Karpas-422 (cell line): ENCODE measurements at regions not wholly inside any gene's neighbourhood (a gene's known extent, or its start where the extent isn't known, plus 50 kb on each side); places are given as distances from the start of the nearest gene placed in this dataset.
"Not testable (repeated sequence)": the region's sequence is repeated elsewhere in the genome, so short reads cannot be mapped to it uniquely, and the experiment has no call there.

ENCODE experiments used
- DNase-seq: peaks from one replicate; pipeline ENCODE4 v3.0.0-alpha.2; 2015
- H2AFZ ChIP-seq: fragments of 200-600 bp; sonication (generic); 2 replicates; pipeline ENCODE4 v1.6.1; 2014; ENCODE audit warnings: antibody characterized with exemption, low read length, mixed read lengths
- H3K27ac ChIP-seq: fragments of 200-600 bp; sonication (generic); 2 replicates; pipeline ENCODE4 v1.5.1; 2014; ENCODE audit warnings: mild to moderate bottlenecking, low read length, moderate library complexity
- H3K27me3 ChIP-seq: fragments of 200-600 bp; sonication (generic); 2 replicates; pipeline ENCODE4 v1.6.1; 2014; ENCODE audit warnings: low read length, mixed read lengths
- H3K36me3 ChIP-seq: fragments of 200-600 bp; sonication (generic); 2 replicates; pipeline ENCODE4 v1.6.1; 2014; ENCODE audit warnings: low read length, mixed read lengths; ENCODE audit not compliant: insufficient read depth
- H3K4me1 ChIP-seq: fragments of 200-600 bp; sonication (generic); 2 replicates; pipeline ENCODE4 v1.6.1; 2014; ENCODE audit warnings: mild to moderate bottlenecking, low read length, mixed read lengths
- H3K4me2 ChIP-seq: fragments of 200-600 bp; sonication (generic); 2 replicates; pipeline ENCODE4 v1.6.1; 2014; ENCODE audit warnings: low read length, low read depth, mild to moderate bottlenecking; ENCODE audit not compliant: poor library complexity, severe bottlenecking
- H3K4me3 ChIP-seq: fragments of 200-600 bp; sonication (generic); 2 replicates; pipeline ENCODE4 v1.5.1; 2014; ENCODE audit warnings: mild to moderate bottlenecking, antibody characterized with exemption, low read length, mixed read lengths
- H3K79me2 ChIP-seq: fragments of 200-600 bp; sonication (generic); 2 replicates; pipeline ENCODE4 v1.6.1; 2014; ENCODE audit warnings: mild to moderate bottlenecking, low read length, mixed read lengths
- H3K9ac ChIP-seq: fragments of 200-600 bp; sonication (generic); 2 replicates; pipeline ENCODE4 v1.6.0; 2014; ENCODE audit warnings: low read length
- H3K9me2 ChIP-seq: fragments of 200-600 bp; sonication (generic), shearing (Covaris generic); replicated peaks from 2 replicates; pipeline ENCODE4 v1.6.0; 2014; ENCODE audit warnings: mild to moderate bottlenecking, low read length, moderate library complexity; ENCODE audit not compliant: insufficient read depth
- H3K9me3 ChIP-seq: fragments of 300-700, 200-600 bp; sonication (generic); 2 replicates; pipeline ENCODE4 v1.6.1; 2014; ENCODE audit warnings: low read length, mixed read lengths
- H4K20me1 ChIP-seq: fragments of 200-600 bp; sonication (generic); 2 replicates; pipeline ENCODE4 v1.6.1; 2014; ENCODE audit warnings: mild to moderate bottlenecking, antibody characterized with exemption, low read length, low read depth; ENCODE audit not compliant: insufficient read depth

DNA sequence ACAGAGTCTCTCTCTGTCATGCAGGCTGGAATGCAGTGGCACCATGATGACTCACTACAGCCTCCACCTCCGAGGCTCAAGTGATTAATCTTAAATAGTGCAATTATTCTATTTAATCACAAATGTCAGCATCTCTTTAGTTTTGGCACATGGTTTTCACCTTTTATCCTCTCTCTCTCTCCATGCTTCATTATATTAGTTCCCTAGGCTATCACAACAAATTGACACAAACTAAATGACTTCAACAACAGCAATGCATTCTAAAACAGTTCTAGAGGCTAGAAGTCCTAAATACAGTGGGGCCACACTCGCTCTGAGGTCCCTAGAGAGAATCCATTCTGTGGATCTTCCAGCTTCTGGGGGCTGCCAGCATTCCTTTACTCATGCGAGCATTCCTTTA is 178.2 kb upstream of the ZNG1F start:
- H3K4me2 ChIP-seq, DNase-seq, H3K27me3 ChIP-seq, H3K9ac ChIP-seq, H3K9me2 ChIP-seq, H3K79me2 ChIP-seq, H3K4me1 ChIP-seq, H4K20me1 ChIP-seq, H2AFZ ChIP-seq, H3K36me3 ChIP-seq, H3K27ac ChIP-seq, H3K4me3 ChIP-seq, H3K9me3 ChIP-seq: not testable (repeated sequence)

- not testable (repeated sequence) for H3K9me3 ChIP-seq, DNase-seq, H3K4me3 ChIP-seq, H3K79me2 ChIP-seq, H3K9ac ChIP-seq, H3K4me1 ChIP-seq, H3K36me3 ChIP-seq, H4K20me1 ChIP-seq, H3K27ac ChIP-seq, H3K27me3 ChIP-seq, H3K4me2 ChIP-seq, H2AFZ ChIP-seq, H3K9me2 ChIP-seq
These were observed 172.7 kb upstream of the ZNG1F start for GRCh38 chr9:41361790-41362189.

DNA sequence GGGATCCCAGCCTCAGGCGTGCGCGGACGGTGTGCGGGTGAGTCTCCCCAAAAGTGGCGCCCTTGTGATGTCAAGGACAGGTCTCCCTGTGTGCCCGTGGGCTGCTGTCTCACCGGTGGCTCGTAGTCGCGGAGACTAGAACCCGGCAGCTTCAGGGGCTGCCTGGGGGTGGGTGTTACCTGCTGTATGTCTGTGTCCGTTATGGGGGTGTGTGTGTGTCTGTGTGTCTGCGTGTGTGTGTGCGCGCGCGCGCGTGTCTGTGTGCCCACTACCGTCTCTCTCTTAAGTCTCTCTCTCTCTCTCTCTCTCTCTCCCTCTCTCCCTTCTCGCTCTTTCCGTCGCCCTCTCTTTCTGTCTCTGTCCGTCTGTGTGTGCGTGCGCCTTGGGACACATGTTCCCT is 170.0 kb upstream of the ZNG1F start:
- not testable (repeated sequence) for H3K9me3 ChIP-seq, H2AFZ ChIP-seq, H3K79me2 ChIP-seq, H3K4me1 ChIP-seq, H3K27me3 ChIP-seq, H3K9me2 ChIP-seq, H4K20me1 ChIP-seq, H3K36me3 ChIP-seq
- Histone ChIP-seq H3K4me3 (peak overlapping the region; percentile 77), H3K9ac (peak overlapping the region; percentile 83), H3K27ac (peak overlapping the region; percentile 57), H3K4me2 (peak overlapping the region; percentile 63)
- peak; percentile 64 for DNase-seq

GRCh38 chr9:41358682-41359081 is 169.6 kb upstream of the ZNG1F start:
- peak; percentile 88 for DNase-seq
- not testable (repeated sequence) for H4K20me1 ChIP-seq, H3K9me3 ChIP-seq, H3K9me2 ChIP-seq, H3K36me3 ChIP-seq, H3K79me2 ChIP-seq, H3K4me1 ChIP-seq, H2AFZ ChIP-seq, H3K27me3 ChIP-seq
- Histone ChIP-seq H3K4me3 (peak overlapping the region; percentile 77), H3K4me2 (peak overlapping the region; percentile 63), H3K27ac (peak overlapping the region; percentile 74), H3K9ac (peak overlapping the region; percentile 83)

- H3K9ac ChIP-seq = peak overlapping the region; percentile 83
- not testable (repeated sequence) for H2AFZ ChIP-seq, H3K79me2 ChIP-seq, H3K36me3 ChIP-seq, H3K9me2 ChIP-seq, H3K27me3 ChIP-seq, H4K20me1 ChIP-seq, H3K9me3 ChIP-seq, H3K4me1 ChIP-seq
- peak overlapping the region; percentile 74; the same call in 1 of the 2 replicates for H3K27ac ChIP-seq
- DNase-seq = peak; percentile 76
- peak overlapping the region; percentile 63 for H3K4me2 ChIP-seq
- peak overlapping the region; percentile 77 for H3K4me3 ChIP-seq
These were observed 168.8 kb upstream of the ZNG1F start for GRCh38 chr9:41357918-41358404.

GRCh38 chr9:41357350-41357748 is 168.2 kb upstream of the ZNG1F start:
- not testable (repeated sequence) for H3K9me2 ChIP-seq, DNase-seq
- H3K27ac ChIP-seq = peak overlapping the region; percentile 87

DNA sequence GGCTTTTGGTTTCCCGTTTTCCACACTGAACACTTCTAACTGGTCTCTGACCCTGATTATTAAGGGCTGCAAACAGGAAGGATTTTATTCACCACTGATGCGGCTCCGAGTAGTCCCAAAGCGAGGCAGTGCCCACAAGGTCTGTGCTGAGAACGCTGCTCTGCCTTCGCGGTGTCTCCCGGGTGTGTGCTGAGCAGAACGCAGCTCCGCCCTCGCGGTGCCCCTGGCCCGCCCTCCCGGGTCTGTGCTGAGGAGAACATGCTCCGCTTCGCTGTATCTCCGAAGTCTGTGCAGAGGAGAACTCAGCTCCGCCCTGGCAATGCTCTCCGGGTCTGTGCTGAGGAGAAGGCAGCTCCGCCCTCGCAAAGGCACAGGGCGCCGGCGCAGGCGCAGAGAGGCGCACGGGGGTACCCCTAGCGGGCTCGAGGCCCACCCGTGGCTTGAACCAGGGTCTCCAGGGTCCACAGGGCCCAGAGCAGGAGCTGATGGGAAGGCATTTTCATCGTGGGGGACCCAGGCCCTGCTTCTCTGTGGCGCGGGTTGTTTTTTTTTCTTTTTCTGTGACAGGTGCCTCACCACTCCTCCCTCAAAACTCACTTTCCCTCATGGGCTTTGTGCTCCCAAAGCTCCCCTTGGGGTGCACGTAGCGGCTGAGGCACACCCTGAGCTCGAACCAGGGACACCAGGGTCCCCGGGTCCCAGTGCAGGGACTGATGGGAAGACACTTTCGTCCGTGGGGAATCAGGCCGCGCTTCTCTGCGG is 167.7 kb upstream of the ZNG1F start:
- DNase-seq = peak; percentile 88
- 0 out of 2 replicates have a peak overlapping the region, but pooled peaks have one; percentile 15 for H3K4me3 ChIP-seq
- not testable (repeated sequence) for H3K9me3 ChIP-seq, H3K36me3 ChIP-seq, H3K9me2 ChIP-seq, H3K27me3 ChIP-seq, H3K79me2 ChIP-seq, H4K20me1 ChIP-seq, H2AFZ ChIP-seq, H3K4me1 ChIP-seq
- peak overlapping the region; percentile 40 for H3K4me2 ChIP-seq
- peak overlapping the region; percentile 54 for H3K9ac ChIP-seq
- peak overlapping the region; percentile 87 for H3K27ac ChIP-seq

More at GRCh38 chr9:41357350-41357748, 168.2 kb upstream of the ZNG1F start:
- Histone ChIP-seq H3K4me3 (0 out of 2 replicates have a peak overlapping the region, but pooled peaks have one; percentile 15), H3K4me2 (peak overlapping the region; percentile 23)
- not testable (repeated sequence) for H4K20me1 ChIP-seq, H3K9ac ChIP-seq, H2AFZ ChIP-seq, H3K27me3 ChIP-seq, H3K36me3 ChIP-seq, H3K9me3 ChIP-seq, H3K79me2 ChIP-seq, H3K4me1 ChIP-seq

DNA sequence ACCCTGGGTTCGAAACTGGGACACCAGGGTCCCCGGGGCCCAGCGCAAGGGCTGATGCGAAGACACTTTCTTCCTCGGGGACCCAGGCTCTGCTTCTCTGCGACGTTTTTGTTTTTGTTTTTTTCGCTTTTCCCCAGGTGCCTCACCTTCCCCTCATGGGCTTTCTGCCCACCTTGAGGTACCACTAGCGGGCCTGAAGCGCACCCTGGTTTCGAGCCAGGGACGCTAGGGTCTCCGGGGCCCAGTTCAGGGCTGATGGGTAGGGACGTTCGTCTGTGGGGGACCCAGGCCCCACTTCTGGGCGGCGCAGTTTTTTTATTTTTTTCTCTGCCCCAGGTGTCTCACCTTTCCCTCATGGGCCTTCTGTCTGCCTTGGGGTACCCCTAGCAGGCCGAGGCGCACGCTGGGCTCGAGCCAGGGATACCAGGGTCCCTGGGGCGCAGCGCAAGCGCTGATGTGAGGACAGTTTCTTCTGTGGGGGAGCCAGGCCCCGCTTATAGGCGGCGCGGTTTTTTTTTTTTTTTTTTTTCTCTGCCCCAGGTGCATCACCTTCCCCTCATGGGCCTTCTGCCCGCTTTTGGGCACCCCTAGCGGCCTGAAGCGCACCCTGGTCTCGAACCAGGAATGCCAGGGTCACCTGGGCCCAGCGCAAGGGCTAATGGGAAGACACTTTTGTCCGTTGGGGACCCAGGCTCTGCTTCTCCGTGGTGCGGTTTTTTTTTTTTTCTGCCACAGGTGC is 166.8 kb upstream of the ZNG1F start:
- H3K9me2 ChIP-seq, H3K79me2 ChIP-seq, H2AFZ ChIP-seq, H4K20me1 ChIP-seq, H3K36me3 ChIP-seq, H3K4me1 ChIP-seq, H3K27me3 ChIP-seq, H3K9me3 ChIP-seq, DNase-seq: not testable (repeated sequence)
- Histone ChIP-seq H3K4me2 (peak overlapping the region; percentile 32), H3K9ac (peak overlapping the region; percentile 57), H3K27ac (peak overlapping the region; percentile 87), H3K4me3 (peak overlapping the region; percentile 40; the same call in 1 of the 2 replicates)
